Fibroblast of the aortic adventitia (primary cell): ENCODE measurements at regions not wholly inside any gene's neighbourhood (a gene's known extent, or its start where the extent isn't known, plus 50 kb on each side); places are given as distances from the start of the nearest gene placed in this dataset.

Experiments
- DNase-seq: peaks from one replicate; pipeline ENCODE4 v3.0.0-alpha.2; 2010; ENCODE audit warnings: low read depth
- H3K4me3 ChIP-seq: 2 replicates; pipeline ENCODE4 v1.5.1; 2011; ENCODE audit warnings: low read depth, mild to moderate bottlenecking, control low read depth, low read length, moderate library complexity
- CTCF ChIP-seq: IDR thresholded peaks from 2 replicates; pipeline ENCODE4 v1.5.1; 2011; ENCODE audit warnings: mild to moderate bottlenecking, low read length, control low read depth, inconsistent platforms; ENCODE audit not compliant: insufficient read depth

GRCh38 chr7:25725451-25725850 lies 426.5 kb upstream of the NFE2L3 start:
- DNase-seq = no peak
- no peak overlapping the region for H3K4me3 ChIP-seq
- no peak for TF ChIP-seq CTCF

- DNase-seq = no peak
- TF ChIP-seq CTCF = no peak
- no peak overlapping the region for H3K4me3 ChIP-seq
These were observed 425.7 kb upstream of the NFE2L3 start for GRCh38 chr7:25726170-25726780.

- no peak for DNase-seq
- no peak for TF ChIP-seq CTCF
- no peak overlapping the region for H3K4me3 ChIP-seq
These were observed 425.2 kb upstream of the NFE2L3 start for GRCh38 chr7:25726781-25727311.

- H3K4me3 ChIP-seq = no peak overlapping the region
- DNase-seq = no peak
- no peak for TF ChIP-seq CTCF
These were observed 424.6 kb upstream of the NFE2L3 start for GRCh38 chr7:25727446-25727845.

GRCh38 chr7:25727876-25728275 lies 424.1 kb upstream of the NFE2L3 start:
- TF ChIP-seq CTCF = no peak
- H3K4me3 ChIP-seq = no peak overlapping the region
- no peak for DNase-seq

- DNase-seq = peak; percentile 3
These were observed 420.7 kb upstream of the NFE2L3 start for GRCh38 chr7:25731068-25731845.

More at GRCh38 chr7:25731068-25731845, 420.7 kb upstream of the NFE2L3 start:
- TF ChIP-seq CTCF = no peak
- no peak overlapping the region for H3K4me3 ChIP-seq
